ENCODE measurements at regions not wholly inside any gene's neighbourhood (a gene's known extent, or its start where the extent isn't known, plus 50 kb on each side); places are given as distances from the start of the nearest gene placed in this dataset.
"Not testable (repeated sequence)": the region's sequence is repeated elsewhere in the genome, so short reads cannot be mapped to it uniquely, and the experiment has no call there.

- not testable (repeated sequence) for TF ChIP-seq EZH2 (IDR thresholded peaks at IDR 0.05; ENCODE audit: insufficient read depth, poor library complexity, severe bottlenecking); EZH2phosphoT487 (IDR thresholded peaks at IDR 0.05; ENCODE audit: insufficient read depth, low read depth)
Measured at GRCh38 chr2:117028708-117029107, 785.8 kb upstream of the DDX18 start.
